ENCODE measurements at regions not wholly inside any gene's neighbourhood (a gene's known extent, or its start where the extent isn't known, plus 50 kb on each side); places are given as distances from the start of the nearest gene placed in this dataset.

- no peaks in the 10 kb centered on the region for H3K9me3 ChIP-seq (ENCODE audit: insufficient read depth, low read length)
- H3K4me1 ChIP-seq (ENCODE audit: low read length), result no peaks in the 10 kb centered on the region
- H2AFZ ChIP-seq (ENCODE audit: low read depth, low read length), result no peak overlapping the region
- H3K36me3 ChIP-seq (replicated peaks; ENCODE audit: low read depth, low read length), result no peaks in the 10 kb centered on the region
- no peaks in the 10 kb centered on the region for H4K20me1 ChIP-seq (ENCODE audit: insufficient read depth, low read length)
- H3K4me2 ChIP-seq (ENCODE audit: low read length), result no peak overlapping the region
- H3K27ac ChIP-seq (ENCODE audit: low read length), result no peak overlapping the region
- no peaks in the 10 kb centered on the region for H3K79me2 ChIP-seq (ENCODE audit: low read length)
- H3K9ac ChIP-seq (ENCODE audit: low read length), result no peak overlapping the region
- no peak for TF ChIP-seq EZH2phosphoT487 (IDR thresholded peaks at IDR 0.05; ENCODE audit: low read depth)
- H3K27me3 ChIP-seq (ENCODE audit: low read depth, low read length), result no peaks in the 10 kb centered on the region
- H3K4me3 ChIP-seq (ENCODE audit: low read length), result no peak overlapping the region
These were observed 617.7 kb upstream of the C9orf72 start for GRCh38 chr9:28190981-28191380.

GRCh38 chr9:28197653-28198052, 624.4 kb upstream of the C9orf72 start:
- H2AFZ ChIP-seq (ENCODE audit: low read depth, low read length), result no peak overlapping the region
- H3K4me2 ChIP-seq (ENCODE audit: low read length), result no peak overlapping the region
- H3K9me3 ChIP-seq (ENCODE audit: insufficient read depth, low read length), result no peaks in the 10 kb centered on the region
- no peak overlapping the region for H3K27ac ChIP-seq (ENCODE audit: low read length)
- no peaks in the 10 kb centered on the region for H3K4me1 ChIP-seq (ENCODE audit: low read length)
- H3K79me2 ChIP-seq (ENCODE audit: low read length), result no peaks in the 10 kb centered on the region
- no peaks in the 10 kb centered on the region for H3K36me3 ChIP-seq (replicated peaks; ENCODE audit: low read depth, low read length)
- no peaks in the 10 kb centered on the region for H4K20me1 ChIP-seq (ENCODE audit: insufficient read depth, low read length)
- H3K4me3 ChIP-seq (ENCODE audit: low read length), result no peak overlapping the region
- H3K9ac ChIP-seq (ENCODE audit: low read length), result no peak overlapping the region
- H3K27me3 ChIP-seq (ENCODE audit: low read depth, low read length), result no peaks in the 10 kb centered on the region
- TF ChIP-seq CTCF (IDR thresholded peaks at IDR 0.05; ENCODE audit: low read depth, low read length) (no peak), EZH2phosphoT487 (IDR thresholded peaks at IDR 0.05; ENCODE audit: low read depth) (no peak)

GRCh38 chr9:28203036-28203435, 629.8 kb upstream of the C9orf72 start:
- Histone ChIP-seq H3K79me2 (ENCODE audit: low read length) (no peaks in the 10 kb centered on the region), H3K4me2 (ENCODE audit: low read length) (no peak overlapping the region)

GRCh38 chr9:28206280-28206679, 633.0 kb upstream of the C9orf72 start:
- Histone ChIP-seq H3K79me2 (ENCODE audit: low read length) (no peaks in the 10 kb centered on the region), H2AFZ (ENCODE audit: low read depth, low read length) (no peak overlapping the region), H3K36me3 (replicated peaks; ENCODE audit: low read depth, low read length) (no peaks in the 10 kb centered on the region), H3K27ac (ENCODE audit: low read length) (no peak overlapping the region), H3K27me3 (ENCODE audit: low read depth, low read length) (no peaks in the 10 kb centered on the region), H3K9ac (ENCODE audit: low read length) (no peak overlapping the region), H3K4me1 (ENCODE audit: low read length) (no peaks in the 10 kb centered on the region), H3K9me3 (ENCODE audit: insufficient read depth, low read length) (no peaks in the 10 kb centered on the region), H4K20me1 (ENCODE audit: insufficient read depth, low read length) (no peaks in the 10 kb centered on the region), H3K4me3 (ENCODE audit: low read length) (no peak overlapping the region), H3K4me2 (ENCODE audit: low read length) (no peak overlapping the region)
- TF ChIP-seq CTCF (IDR thresholded peaks at IDR 0.05; ENCODE audit: low read depth, low read length) (no peak), EZH2phosphoT487 (IDR thresholded peaks at IDR 0.05; ENCODE audit: low read depth) (no peak)

More at GRCh38 chr9:28203036-28203435, 629.8 kb upstream of the C9orf72 start:
- H3K27ac ChIP-seq (ENCODE audit: low read length), result no peak overlapping the region
- H2AFZ ChIP-seq (ENCODE audit: low read depth, low read length), result no peak overlapping the region
- H3K9me3 ChIP-seq (ENCODE audit: insufficient read depth, low read length), result no peaks in the 10 kb centered on the region
- H3K4me1 ChIP-seq (ENCODE audit: low read length), result no peaks in the 10 kb centered on the region
- TF ChIP-seq EZH2phosphoT487 (IDR thresholded peaks at IDR 0.05; ENCODE audit: low read depth), result no peak
- TF ChIP-seq CTCF (IDR thresholded peaks at IDR 0.05; ENCODE audit: low read depth, low read length), result no peak
- H3K36me3 ChIP-seq (replicated peaks; ENCODE audit: low read depth, low read length), result no peaks in the 10 kb centered on the region
- no peaks in the 10 kb centered on the region for H4K20me1 ChIP-seq (ENCODE audit: insufficient read depth, low read length)
- no peak overlapping the region for H3K9ac ChIP-seq (ENCODE audit: low read length)
- no peaks in the 10 kb centered on the region for H3K27me3 ChIP-seq (ENCODE audit: low read depth, low read length)
- H3K4me3 ChIP-seq (ENCODE audit: low read length), result no peak overlapping the region

GRCh38 chr9:28207657-28208056, 634.4 kb upstream of the C9orf72 start:
- Histone ChIP-seq H3K4me2 (ENCODE audit: low read length) (no peak overlapping the region), H2AFZ (ENCODE audit: low read depth, low read length) (no peak overlapping the region), H3K9ac (ENCODE audit: low read length) (no peak overlapping the region), H3K9me3 (ENCODE audit: insufficient read depth, low read length) (no peaks in the 10 kb centered on the region), H3K27ac (ENCODE audit: low read length) (no peak overlapping the region), H3K27me3 (ENCODE audit: low read depth, low read length) (no peaks in the 10 kb centered on the region), H4K20me1 (ENCODE audit: insufficient read depth, low read length) (no peaks in the 10 kb centered on the region), H3K36me3 (replicated peaks; ENCODE audit: low read depth, low read length) (no peaks in the 10 kb centered on the region), H3K79me2 (ENCODE audit: low read length) (no peaks in the 10 kb centered on the region), H3K4me1 (ENCODE audit: low read length) (no peaks in the 10 kb centered on the region), H3K4me3 (ENCODE audit: low read length) (no peak overlapping the region)
- TF ChIP-seq EZH2phosphoT487 (IDR thresholded peaks at IDR 0.05; ENCODE audit: low read depth) (no peak), CTCF (IDR thresholded peaks at IDR 0.05; ENCODE audit: low read depth, low read length) (no peak)
